Suprapubic skin (tissue), 4 donors: ENCODE measurements at regions not wholly inside any gene's neighbourhood (a gene's known extent, or its start where the extent isn't known, plus 50 kb on each side); places are given as distances from the start of the nearest gene placed in this dataset.

Source experiments
- DNase-seq, 2 donors: peaks; one replicate each; pipeline ENCODE4 v3.0.0-alpha.2; 2019; ENCODE audit warnings: low spot score in 2 of 2
- H3K27ac ChIP-seq: fragments of 200-600 bp; sonication (generic); one replicate; pipeline ENCODE4 v1.5.1; 2019
- H3K27me3 ChIP-seq: fragments of 200-600 bp; sonication (generic); one replicate; pipeline ENCODE4 v1.5.1; 2019
- H3K36me3 ChIP-seq: fragments of 200-600 bp; sonication (generic); one replicate; pipeline ENCODE4 v1.5.1; 2019
- H3K4me1 ChIP-seq: fragments of 200-600 bp; sonication (generic); one replicate; pipeline ENCODE4 v1.5.1; 2019
- H3K4me3 ChIP-seq: fragments of 200-600 bp; sonication (generic); one replicate; pipeline ENCODE4 v1.5.1; 2019; ENCODE audit warnings: mild to moderate bottlenecking
- H3K9me3 ChIP-seq: fragments of 200-600 bp; sonication (generic); one replicate; pipeline ENCODE4 v1.5.1; 2019
- EP300 ChIP-seq: sonication (generic); formaldehyde crosslinking; IDR thresholded peaks from one replicate; pipeline ENCODE4 v1.6.1; 2017; ENCODE audit warnings: antibody characterized with exemption
- POLR2A ChIP-seq, 2 donors: fragments of 450-650 bp; IDR thresholded peaks; one replicate each; pipeline ENCODE4 v1.6.1; 2017; ENCODE audit warnings: antibody characterized with exemption in 2 of 2, mild to moderate bottlenecking in 2 of 2, moderate library complexity in 2 of 2
- POLR2AphosphoS5 ChIP-seq, 3 donors: sonication (generic); formaldehyde crosslinking; IDR thresholded peaks; one replicate each; pipeline ENCODE4 v1.6.1; 2017; ENCODE audit warnings: antibody characterized with exemption in 3 of 3
- WGBS: methylation state at CpG from one replicate; pipeline ENCODE4 v1.1.5; 2018; 5-methylcytosine and 5-hydroxymethylcytosine counted together
- TF ChIP-seq, protein P1 (sequence below), 2 donors: fragments of 200-600 bp in 1 of 2; fragments of 450-650 bp in 1 of 2; sonication (generic) in 1 of 2; IDR thresholded peaks; one replicate each; pipeline ENCODE4 v1.5.1; 2016 to 2019; ENCODE audit warnings: antibody characterized with exemption in 2 of 2, mild to moderate bottlenecking in 1 of 2, moderate library complexity in 1 of 2

GRCh38 chr22:34017205-34017604 lies 96.9 kb upstream of the LARGE1 start:
- WGBS = 69% methylated on average over 4 of the region's 4 CpGs
- Histone ChIP-seq H3K27me3 (no peaks in the 10 kb centered on the region), H3K9me3 (no peaks in the 10 kb centered on the region), H3K4me3 (no peak overlapping the region), H3K4me1 (no peaks in the 10 kb centered on the region), H3K27ac (no peak overlapping the region), H3K36me3 (no peaks in the 10 kb centered on the region)
- TF ChIP-seq POLR2A (IDR thresholded peaks at IDR 0.05) (no peak), EP300 (no peak), POLR2AphosphoS5 (IDR thresholded peaks at IDR 0.05) (no peak)
- DNase-seq = no peak

DNA sequence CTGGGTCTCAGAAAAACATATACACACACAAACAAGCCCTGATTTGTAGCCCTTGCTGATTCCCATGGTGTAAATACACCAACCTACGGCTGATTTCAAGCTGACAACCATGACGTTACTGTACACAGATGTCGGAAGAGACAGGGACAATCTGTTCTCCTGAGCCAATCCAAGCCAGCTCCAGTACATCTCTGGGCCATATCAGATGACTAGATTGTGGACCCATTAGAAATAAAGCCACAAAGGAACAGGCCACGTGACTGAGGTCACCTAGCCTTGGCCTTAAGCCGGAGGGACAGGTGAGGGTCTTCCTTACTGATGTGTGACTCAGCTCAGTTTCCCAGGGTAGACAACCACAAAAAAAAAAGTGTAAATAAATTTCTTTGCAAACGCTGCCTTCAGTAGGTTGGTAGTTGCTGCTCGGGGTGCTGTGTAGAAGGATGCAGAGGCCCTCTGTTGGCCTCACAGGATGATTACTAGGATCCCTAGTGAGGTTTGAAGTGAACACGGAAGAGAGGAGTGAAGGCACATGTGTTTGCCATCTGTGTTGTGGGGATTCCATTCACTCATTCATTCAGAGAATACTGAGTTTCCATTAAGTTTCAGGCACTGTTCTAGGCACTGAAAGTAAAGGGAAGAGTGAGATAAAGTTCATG lies 99.0 kb upstream of the LARGE1 start:
- H3K36me3 ChIP-seq = no peaks in the 10 kb centered on the region
- H3K4me3 ChIP-seq = no peak overlapping the region
- no peak overlapping the region for H3K27ac ChIP-seq
- no peak for DNase-seq
- TF ChIP-seq POLR2AphosphoS5 (IDR thresholded peaks at IDR 0.05) (no peak), POLR2A (IDR thresholded peaks at IDR 0.05) (no peak), EP300 (no peak)
- TF ChIP-seq, protein P1, sequence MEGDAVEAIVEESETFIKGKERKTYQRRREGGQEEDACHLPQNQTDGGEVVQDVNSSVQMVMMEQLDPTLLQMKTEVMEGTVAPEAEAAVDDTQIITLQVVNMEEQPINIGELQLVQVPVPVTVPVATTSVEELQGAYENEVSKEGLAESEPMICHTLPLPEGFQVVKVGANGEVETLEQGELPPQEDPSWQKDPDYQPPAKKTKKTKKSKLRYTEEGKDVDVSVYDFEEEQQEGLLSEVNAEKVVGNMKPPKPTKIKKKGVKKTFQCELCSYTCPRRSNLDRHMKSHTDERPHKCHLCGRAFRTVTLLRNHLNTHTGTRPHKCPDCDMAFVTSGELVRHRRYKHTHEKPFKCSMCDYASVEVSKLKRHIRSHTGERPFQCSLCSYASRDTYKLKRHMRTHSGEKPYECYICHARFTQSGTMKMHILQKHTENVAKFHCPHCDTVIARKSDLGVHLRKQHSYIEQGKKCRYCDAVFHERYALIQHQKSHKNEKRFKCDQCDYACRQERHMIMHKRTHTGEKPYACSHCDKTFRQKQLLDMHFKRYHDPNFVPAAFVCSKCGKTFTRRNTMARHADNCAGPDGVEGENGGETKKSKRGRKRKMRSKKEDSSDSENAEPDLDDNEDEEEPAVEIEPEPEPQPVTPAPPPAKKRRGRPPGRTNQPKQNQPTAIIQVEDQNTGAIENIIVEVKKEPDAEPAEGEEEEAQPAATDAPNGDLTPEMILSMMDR (IDR thresholded peaks at IDR 0.05) = no peak
- H3K27me3 ChIP-seq = no peaks in the 10 kb centered on the region
- 78% methylated on average over 8 of the region's 8 CpGs for WGBS
- no peaks in the 10 kb centered on the region for H3K4me1 ChIP-seq
- no peaks in the 10 kb centered on the region for H3K9me3 ChIP-seq

- Histone ChIP-seq H3K36me3 (no peaks in the 10 kb centered on the region), H3K9me3 (no peaks in the 10 kb centered on the region), H3K4me1 (no peaks in the 10 kb centered on the region), H3K4me3 (no peak overlapping the region), H3K27me3 (no peaks in the 10 kb centered on the region), H3K27ac (no peak overlapping the region)
- 69% methylated on average over 1 of the region's 1 CpG for WGBS
- TF ChIP-seq EP300 (no peak), POLR2AphosphoS5 (IDR thresholded peaks at IDR 0.05) (no peak), POLR2A (IDR thresholded peaks at IDR 0.05) (no peak)
- TF ChIP-seq, protein P1 (IDR thresholded peaks at IDR 0.05) = no peak
- DNase-seq = no peak
Measured at GRCh38 chr22:34035209-34035608, 114.9 kb upstream of the LARGE1 start.

GRCh38 chr22:34036931-34037330 lies 116.7 kb upstream of the LARGE1 start:
- no peak for TF ChIP-seq POLR2AphosphoS5 (IDR thresholded peaks at IDR 0.05)
- TF ChIP-seq, protein P1 (IDR thresholded peaks at IDR 0.05) = no peak
- no peaks in the 10 kb centered on the region for H3K9me3 ChIP-seq
- H3K4me1 ChIP-seq = no peaks in the 10 kb centered on the region
- no peak overlapping the region for H3K4me3 ChIP-seq
- 81% methylated on average over 2 of the region's 2 CpGs for WGBS
- H3K36me3 ChIP-seq = no peaks in the 10 kb centered on the region
- no peaks in the 10 kb centered on the region for H3K27me3 ChIP-seq
- H3K27ac ChIP-seq = no peak overlapping the region
- no peak for DNase-seq

- TF ChIP-seq POLR2AphosphoS5 (IDR thresholded peaks at IDR 0.05) (no peak), EP300 (no peak), POLR2A (IDR thresholded peaks at IDR 0.05) (no peak)
- TF ChIP-seq, protein P1 (IDR thresholded peaks at IDR 0.05) = no peak
- DNase-seq = no peak
- Histone ChIP-seq H3K27ac (no peak overlapping the region), H3K9me3 (no peaks in the 10 kb centered on the region), H3K4me1 (no peaks in the 10 kb centered on the region), H3K4me3 (no peak overlapping the region), H3K36me3 (no peaks in the 10 kb centered on the region), H3K27me3 (no peaks in the 10 kb centered on the region)
- 65% methylated on average over 11 of the region's 11 CpGs for WGBS
Measured at GRCh38 chr22:34038801-34039555, 118.7 kb upstream of the LARGE1 start.
